GM23338 (cell line): ENCODE measurements at regions not wholly inside any gene's neighbourhood (a gene's known extent, or its start where the extent isn't known, plus 50 kb on each side); places are given as distances from the start of the nearest gene placed in this dataset.

Experiments used
- ATAC-seq: fragments of 200-7000 bp; cut with Tn5 transposase; 3 replicates; pipeline ENCODE4 v1.9.1; 2020
- DNase-seq: peaks from one replicate; pipeline ENCODE4 v3.0.0-alpha.2; 2015; ENCODE audit warnings: low spot score
- H2AFZ ChIP-seq: fragments of 200-600 bp; sonication (generic); 2 replicates; pipeline ENCODE4 v1.8.0; 2016; ENCODE audit warnings: antibody characterized with exemption, mild to moderate bottlenecking, moderate library complexity
- H3F3A ChIP-seq: fragments of 200-600 bp; sonication (generic); replicated peaks from 2 replicates; pipeline ENCODE4 v1.8.0; 2017; ENCODE audit warnings: antibody characterized with exemption, mixed run types, low read depth
- H3K27ac ChIP-seq: fragments of 200-600 bp; sonication (generic); 2 replicates; pipeline ENCODE4 v1.6.1; 2016; ENCODE audit warnings: low read depth
- H3K27me3 ChIP-seq: fragments of 200-600 bp; sonication (generic); 2 replicates; pipeline ENCODE4 v1.8.0; 2016; ENCODE audit warnings: mild to moderate bottlenecking, mixed run types, moderate library complexity; ENCODE audit not compliant: insufficient read depth
- H3K36me3 ChIP-seq: fragments of 200-600 bp; sonication (generic); 2 replicates; pipeline ENCODE4 v1.8.0; 2016; ENCODE audit warnings: mild to moderate bottlenecking; ENCODE audit not compliant: insufficient read depth
- H3K4me1 ChIP-seq: fragments of 200-600 bp; sonication (generic); 2 replicates; pipeline ENCODE4 v1.8.0; 2016; ENCODE audit warnings: mild to moderate bottlenecking, moderate library complexity; ENCODE audit not compliant: insufficient read depth
- H3K4me2 ChIP-seq: fragments of 200-600 bp; sonication (generic); 2 replicates; pipeline ENCODE4 v1.7.1; 2017; ENCODE audit warnings: mixed run types
- H3K4me3 ChIP-seq: fragments of 200-600 bp; sonication (generic); 2 replicates; pipeline ENCODE4 v1.6.1; 2016; ENCODE audit warnings: mixed run types
- H3K79me2 ChIP-seq: fragments of 200-600 bp; sonication (generic); replicated peaks from 2 replicates; pipeline ENCODE4 v1.8.0; 2017; ENCODE audit warnings: mild to moderate bottlenecking; ENCODE audit not compliant: insufficient read depth
- H3K9me2 ChIP-seq: fragments of 200-600 bp; sonication (generic); 2 replicates; pipeline ENCODE4 v1.8.0; 2017; ENCODE audit not compliant: insufficient read depth
- H4K20me1 ChIP-seq: fragments of 200-600 bp; sonication (generic); replicated peaks from 2 replicates; pipeline ENCODE4 v1.8.0; 2017; ENCODE audit warnings: mild to moderate bottlenecking; ENCODE audit not compliant: insufficient read depth
- H3K27ac Mint-ChIP-seq: 2 replicates; pipeline ENCODE4 v1.8.0; 2020; ENCODE audit warnings: inconsistent platforms, mild to moderate bottlenecking, moderate library complexity, mixed read lengths
- H3K27me3 Mint-ChIP-seq: 3 replicates; pipeline ENCODE4 v1.8.0; 2022; ENCODE audit warnings: low read depth, mild to moderate bottlenecking, moderate library complexity, mixed read lengths, inconsistent platforms; ENCODE audit not compliant: insufficient read depth, poor library complexity
- H3K36me3 Mint-ChIP-seq: 3 replicates; pipeline ENCODE4 v1.8.0; 2021; ENCODE audit warnings: low read depth, mild to moderate bottlenecking, inconsistent platforms, moderate library complexity, mixed read lengths
- H3K4me1 Mint-ChIP-seq: 3 replicates; pipeline ENCODE4 v1.8.0; 2020; ENCODE audit warnings: mild to moderate bottlenecking, inconsistent platforms, mixed read lengths
- H3K4me3 Mint-ChIP-seq: 3 replicates; pipeline ENCODE4 v1.8.0; 2021; ENCODE audit warnings: moderate library complexity, mild to moderate bottlenecking, inconsistent platforms, mixed read lengths
- H3K9me3 Mint-ChIP-seq: 3 replicates; pipeline ENCODE4 v1.8.0; 2020; ENCODE audit warnings: moderate library complexity, mild to moderate bottlenecking, inconsistent platforms, mixed read lengths
- CREB1 ChIP-seq: fragments of 250-450 bp; sonication (Bioruptor Pico); IDR thresholded peaks from 2 replicates; pipeline ENCODE4 v1.5.0; 2020; ENCODE audit warnings: low read depth, mild to moderate bottlenecking, moderate library complexity
- CTCF ChIP-seq, 2 experiments: fragments of 200-600 bp in 1 of 2; sonication (generic) in 1 of 2; conservative IDR thresholded peaks; 2 replicates each; pipeline versions ENCODE4 v1.5.1 to v1.6.1; 2016 to 2017; ENCODE audit warnings: antibody characterized with exemption in 2 of 2, low read depth in 2 of 2, mild to moderate bottlenecking in 2 of 2, moderate library complexity in 1 of 2
- ETS1 ChIP-seq: IDR thresholded peaks from 2 replicates; pipeline ENCODE4 v1.6.1; 2016; ENCODE audit warnings: antibody characterized with exemption
- EZH2 ChIP-seq: fragments of 200-600 bp; sonication (generic); IDR thresholded peaks from one replicate; pipeline ENCODE4 v1.8.0; 2017; ENCODE audit warnings: antibody characterized with exemption, mild to moderate bottlenecking, low read depth; ENCODE audit not compliant: unreplicated experiment
- EZH2phosphoT487 ChIP-seq: fragments of 200-600 bp; sonication (generic); IDR thresholded peaks from one replicate; pipeline ENCODE4 v1.8.1; 2018; ENCODE audit warnings: antibody characterized with exemption; ENCODE audit not compliant: unreplicated experiment
- JUNB ChIP-seq: IDR thresholded peaks from one replicate; pipeline ENCODE4 v1.6.1; 2016; ENCODE audit warnings: antibody characterized with exemption; ENCODE audit not compliant: unreplicated experiment
- NANOG ChIP-seq: IDR thresholded peaks from 2 replicates; pipeline ENCODE4 v1.6.1; 2016; ENCODE audit warnings: antibody characterized with exemption, borderline replicate concordance
- POLR2AphosphoS5 ChIP-seq: IDR thresholded peaks from 2 replicates; pipeline ENCODE4 v1.6.1; 2016; ENCODE audit warnings: antibody characterized with exemption, low read depth
- REST ChIP-seq: IDR thresholded peaks from one replicate; pipeline ENCODE4 v1.6.1; 2018; ENCODE audit warnings: antibody characterized with exemption; ENCODE audit not compliant: unreplicated experiment
- STAT1 ChIP-seq: IDR thresholded peaks from one replicate; pipeline ENCODE4 v1.6.1; 2016; ENCODE audit warnings: antibody characterized with exemption; ENCODE audit not compliant: unreplicated experiment
- ZNF114 ChIP-seq: fragments of 250-450 bp; sonication (Bioruptor Pico); IDR thresholded peaks from 2 replicates; pipeline ENCODE4 v1.5.0; 2020; ENCODE audit warnings: mild to moderate bottlenecking, moderate library complexity
- ZNF331 ChIP-seq: fragments of 250-450 bp; sonication (Bioruptor Pico); IDR thresholded peaks from 2 replicates; pipeline ENCODE4 v1.5.0; 2020; ENCODE audit warnings: low read depth, mild to moderate bottlenecking, moderate library complexity
- TF ChIP-seq, protein P1 (sequence below): fragments of 250-450 bp; sonication (Bioruptor Pico); IDR thresholded peaks from 2 replicates; pipeline ENCODE4 v1.5.0; 2020; ENCODE audit warnings: mild to moderate bottlenecking, moderate library complexity

DNA sequence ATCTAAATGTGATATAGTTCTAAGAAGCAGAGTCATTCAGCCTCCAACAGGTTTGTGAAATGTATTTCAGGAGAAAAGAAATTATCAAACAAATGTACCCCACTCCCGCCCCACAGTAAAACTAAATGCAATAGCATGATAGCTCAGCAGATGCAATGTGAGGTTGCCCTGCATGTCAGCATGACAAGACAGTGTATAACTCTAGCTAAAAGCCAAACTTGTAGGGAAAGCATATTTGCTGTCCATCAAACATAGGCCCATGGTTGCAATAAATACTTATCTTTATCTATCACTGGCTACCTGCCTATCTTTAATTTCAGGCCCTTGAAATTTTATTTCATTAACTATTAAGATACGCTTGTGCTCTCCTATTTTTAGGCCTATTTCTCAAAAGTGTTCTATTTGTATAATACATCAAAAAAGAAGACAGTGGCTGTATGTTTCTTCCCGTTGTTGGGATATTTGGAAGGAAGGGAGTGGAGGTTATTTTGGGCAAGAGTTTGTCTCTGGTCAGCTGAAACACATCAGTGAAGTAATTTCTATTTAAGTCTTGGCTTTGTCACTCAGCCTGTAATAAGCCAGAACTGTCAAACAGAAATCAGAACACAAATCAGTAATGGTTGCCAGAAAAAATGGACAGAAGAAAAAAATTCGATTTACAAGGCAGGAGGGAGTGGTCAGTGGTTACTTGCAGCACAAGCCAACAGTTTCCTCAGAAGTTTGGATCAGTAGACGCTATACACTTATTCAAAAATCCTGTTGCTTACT lies 307.4 kb upstream of the ADGRL2 start:
- DNase-seq (no peak), ATAC-seq (no peak)
- no peaks in the 10 kb centered on the region for H3K27me3 ChIP-seq
- peaks cover 16% of the 10 kb centered on the region for H3K9me3 Mint-ChIP-seq
- no peaks in the 10 kb centered on the region for H3K27me3 Mint-ChIP-seq
- H3K27ac ChIP-seq = no peak overlapping the region
- no peaks in the 10 kb centered on the region for H4K20me1 ChIP-seq
- H2AFZ ChIP-seq = no peak overlapping the region
- H3K4me2 ChIP-seq = no peak overlapping the region
- no peaks in the 10 kb centered on the region for H3F3A ChIP-seq
- H3K36me3 ChIP-seq = no peaks in the 10 kb centered on the region
- peaks cover 17% of the 10 kb centered on the region; the same call in 1 of the 2 replicates for H3K4me1 ChIP-seq
- no peaks in the 10 kb centered on the region for H3K9me2 ChIP-seq
- H3K4me1 Mint-ChIP-seq = peaks cover 30% of the 10 kb centered on the region
- no peak overlapping the region for H3K4me3 Mint-ChIP-seq
- H3K36me3 Mint-ChIP-seq = peaks cover 6% of the 10 kb centered on the region; the same call in 2 of the 3 replicates
- TF ChIP-seq CREB1 (no peak), POLR2AphosphoS5 (no peak), ZNF331 (CRISPR knock-in tag) (no peak), EZH2 (no peak), JUNB (no peak), CTCF (conservative IDR thresholded peaks at IDR 0.05; ENCODE audit: low read depth in 2 of 2) (no peak), STAT1 (no peak), NANOG (no peak), REST (no peak), EZH2phosphoT487 (no peak), ETS1 (no peak), ZNF114 (no peak)
- TF ChIP-seq, protein P1, sequence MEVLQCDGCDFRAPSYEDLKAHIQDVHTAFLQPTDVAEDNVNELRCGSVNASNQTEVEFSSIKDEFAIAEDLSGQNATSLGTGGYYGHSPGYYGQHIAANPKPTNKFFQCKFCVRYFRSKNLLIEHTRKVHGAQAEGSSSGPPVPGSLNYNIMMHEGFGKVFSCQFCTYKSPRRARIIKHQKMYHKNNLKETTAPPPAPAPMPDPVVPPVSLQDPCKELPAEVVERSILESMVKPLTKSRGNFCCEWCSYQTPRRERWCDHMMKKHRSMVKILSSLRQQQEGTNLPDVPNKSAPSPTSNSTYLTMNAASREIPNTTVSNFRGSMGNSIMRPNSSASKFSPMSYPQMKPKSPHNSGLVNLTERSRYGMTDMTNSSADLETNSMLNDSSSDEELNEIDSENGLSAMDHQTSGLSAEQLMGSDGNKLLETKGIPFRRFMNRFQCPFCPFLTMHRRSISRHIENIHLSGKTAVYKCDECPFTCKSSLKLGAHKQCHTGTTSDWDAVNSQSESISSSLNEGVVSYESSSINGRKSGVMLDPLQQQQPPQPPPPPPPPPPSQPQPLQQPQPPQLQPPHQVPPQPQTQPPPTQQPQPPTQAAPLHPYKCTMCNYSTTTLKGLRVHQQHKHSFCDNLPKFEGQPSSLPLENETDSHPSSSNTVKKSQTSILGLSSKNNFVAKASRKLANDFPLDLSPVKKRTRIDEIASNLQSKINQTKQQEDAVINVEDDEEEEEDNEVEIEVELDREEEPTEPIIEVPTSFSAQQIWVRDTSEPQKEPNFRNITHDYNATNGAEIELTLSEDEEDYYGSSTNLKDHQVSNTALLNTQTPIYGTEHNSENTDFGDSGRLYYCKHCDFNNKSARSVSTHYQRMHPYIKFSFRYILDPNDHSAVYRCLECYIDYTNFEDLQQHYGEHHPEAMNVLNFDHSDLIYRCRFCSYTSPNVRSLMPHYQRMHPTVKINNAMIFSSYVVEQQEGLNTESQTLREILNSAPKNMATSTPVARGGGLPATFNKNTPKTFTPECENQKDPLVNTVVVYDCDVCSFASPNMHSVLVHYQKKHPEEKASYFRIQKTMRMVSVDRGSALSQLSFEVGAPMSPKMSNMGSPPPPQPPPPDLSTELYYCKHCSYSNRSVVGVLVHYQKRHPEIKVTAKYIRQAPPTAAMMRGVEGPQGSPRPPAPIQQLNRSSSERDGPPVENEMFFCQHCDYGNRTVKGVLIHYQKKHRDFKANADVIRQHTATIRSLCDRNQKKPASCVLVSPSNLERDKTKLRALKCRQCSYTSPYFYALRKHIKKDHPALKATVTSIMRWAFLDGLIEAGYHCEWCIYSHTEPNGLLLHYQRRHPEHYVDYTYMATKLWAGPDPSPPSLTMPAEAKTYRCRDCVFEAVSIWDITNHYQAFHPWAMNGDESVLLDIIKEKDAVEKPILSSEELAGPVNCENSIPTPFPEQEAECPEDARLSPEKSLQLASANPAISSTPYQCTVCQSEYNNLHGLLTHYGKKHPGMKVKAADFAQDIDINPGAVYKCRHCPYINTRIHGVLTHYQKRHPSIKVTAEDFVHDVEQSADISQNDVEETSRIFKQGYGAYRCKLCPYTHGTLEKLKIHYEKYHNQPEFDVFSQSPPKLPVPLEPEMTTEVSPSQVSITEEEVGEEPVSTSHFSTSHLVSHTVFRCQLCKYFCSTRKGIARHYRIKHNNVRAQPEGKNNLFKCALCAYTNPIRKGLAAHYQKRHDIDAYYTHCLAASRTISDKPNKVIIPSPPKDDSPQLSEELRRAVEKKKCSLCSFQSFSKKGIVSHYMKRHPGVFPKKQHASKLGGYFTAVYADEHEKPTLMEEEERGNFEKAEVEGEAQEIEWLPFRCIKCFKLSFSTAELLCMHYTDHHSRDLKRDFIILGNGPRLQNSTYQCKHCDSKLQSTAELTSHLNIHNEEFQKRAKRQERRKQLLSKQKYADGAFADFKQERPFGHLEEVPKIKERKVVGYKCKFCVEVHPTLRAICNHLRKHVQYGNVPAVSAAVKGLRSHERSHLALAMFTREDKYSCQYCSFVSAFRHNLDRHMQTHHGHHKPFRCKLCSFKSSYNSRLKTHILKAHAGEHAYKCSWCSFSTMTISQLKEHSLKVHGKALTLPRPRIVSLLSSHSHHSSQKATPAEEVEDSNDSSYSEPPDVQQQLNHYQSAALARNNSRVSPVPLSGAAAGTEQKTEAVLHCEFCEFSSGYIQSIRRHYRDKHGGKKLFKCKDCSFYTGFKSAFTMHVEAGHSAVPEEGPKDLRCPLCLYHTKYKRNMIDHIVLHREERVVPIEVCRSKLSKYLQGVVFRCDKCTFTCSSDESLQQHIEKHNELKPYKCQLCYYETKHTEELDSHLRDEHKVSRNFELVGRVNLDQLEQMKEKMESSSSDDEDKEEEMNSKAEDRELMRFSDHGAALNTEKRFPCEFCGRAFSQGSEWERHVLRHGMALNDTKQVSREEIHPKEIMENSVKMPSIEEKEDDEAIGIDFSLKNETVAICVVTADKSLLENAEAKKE (CRISPR knock-in tag) = no peak
- H3K4me3 ChIP-seq = no peak overlapping the region
- H3K27ac Mint-ChIP-seq = no peak overlapping the region; the same call in 1 of the 2 replicates
- H3K79me2 ChIP-seq = no peaks in the 10 kb centered on the region
